DOHH2 (cell line): ENCODE measurements at regions not wholly inside any gene's neighbourhood (a gene's known extent, or its start where the extent isn't known, plus 50 kb on each side); places are given as distances from the start of the nearest gene placed in this dataset.
"Not testable (repeated sequence)": the region's sequence is repeated elsewhere in the genome, so short reads cannot be mapped to it uniquely, and the experiment has no call there.

Experiments
- H3F3A ChIP-seq: fragments of 200-600 bp; sonication (generic), shearing (Covaris generic); 2 replicates; pipeline ENCODE4 v1.6.0; 2016; ENCODE audit warnings: antibody characterized with exemption, mild to moderate bottlenecking; ENCODE audit not compliant: control insufficient read depth, insufficient read depth
- H3K27ac ChIP-seq: fragments of 200-600 bp; sonication (generic); 2 replicates; pipeline ENCODE4 v1.5.1; 2014; ENCODE audit warnings: low read depth, mild to moderate bottlenecking, low read length, moderate library complexity
- H3K27me3 ChIP-seq: fragments of 200-600 bp; sonication (generic); 2 replicates; pipeline ENCODE4 v1.6.1; 2014; ENCODE audit warnings: mild to moderate bottlenecking, low read length, mixed read lengths; ENCODE audit not compliant: control insufficient read depth
- H3K36me3 ChIP-seq: fragments of 200-600 bp; sonication (generic); 2 replicates; pipeline ENCODE4 v1.6.1; 2014; ENCODE audit warnings: mild to moderate bottlenecking, low read length, moderate library complexity, mixed read lengths; ENCODE audit not compliant: control insufficient read depth
- H3K4me1 ChIP-seq: fragments of 200-600 bp; sonication (generic); 2 replicates; pipeline ENCODE4 v1.6.1; 2014; ENCODE audit warnings: mild to moderate bottlenecking, low read length, mixed read lengths; ENCODE audit not compliant: control insufficient read depth
- H3K4me2 ChIP-seq: fragments of 200-600 bp; sonication (generic); 2 replicates; pipeline ENCODE4 v1.6.0; 2014; ENCODE audit warnings: mild to moderate bottlenecking, low read length, moderate library complexity
- H3K4me3 ChIP-seq: fragments of 200-600 bp; sonication (generic); 2 replicates; pipeline ENCODE4 v1.5.1; 2014; ENCODE audit warnings: mild to moderate bottlenecking, low read length, mixed read lengths
- H3K79me2 ChIP-seq: fragments of 200-600 bp; sonication (generic); 2 replicates; pipeline ENCODE4 v1.6.1; 2014; ENCODE audit warnings: mild to moderate bottlenecking, low read length, mixed read lengths; ENCODE audit not compliant: control insufficient read depth
- H3K9me2 ChIP-seq: fragments of 200-600 bp; sonication (generic); replicated peaks from 2 replicates; pipeline ENCODE4 v1.6.1; 2014; ENCODE audit warnings: mild to moderate bottlenecking, low read length, mixed read lengths; ENCODE audit not compliant: control insufficient read depth
- H3K9me3 ChIP-seq: fragments of 200-600 bp; sonication (generic); 2 replicates; pipeline ENCODE4 v1.6.1; 2014; ENCODE audit warnings: antibody characterized with exemption, low read length, mixed read lengths; ENCODE audit not compliant: control insufficient read depth, insufficient read depth
- H4K20me1 ChIP-seq: fragments of 200-600 bp; sonication (generic); 2 replicates; pipeline ENCODE4 v1.6.0; 2014; ENCODE audit warnings: low read depth, mild to moderate bottlenecking, antibody characterized with exemption, low read length, moderate library complexity; ENCODE audit not compliant: control insufficient read depth, insufficient read depth
- EZH2phosphoT487 ChIP-seq: fragments of 200-600 bp; sonication (generic); IDR thresholded peaks from 2 replicates; pipeline ENCODE4 v1.6.1; 2017; ENCODE audit warnings: borderline replicate concordance, mild to moderate bottlenecking, antibody characterized with exemption, low read length, moderate library complexity, mixed read lengths
- TF ChIP-seq, protein P1 (sequence below): fragments of 200-600 bp; sonication (generic); IDR thresholded peaks from one replicate; pipeline ENCODE4 v1.5.1; 2014; ENCODE audit warnings: antibody characterized with exemption, mild to moderate bottlenecking, low read depth, low read length; ENCODE audit not compliant: poor library complexity, severe bottlenecking

DNA sequence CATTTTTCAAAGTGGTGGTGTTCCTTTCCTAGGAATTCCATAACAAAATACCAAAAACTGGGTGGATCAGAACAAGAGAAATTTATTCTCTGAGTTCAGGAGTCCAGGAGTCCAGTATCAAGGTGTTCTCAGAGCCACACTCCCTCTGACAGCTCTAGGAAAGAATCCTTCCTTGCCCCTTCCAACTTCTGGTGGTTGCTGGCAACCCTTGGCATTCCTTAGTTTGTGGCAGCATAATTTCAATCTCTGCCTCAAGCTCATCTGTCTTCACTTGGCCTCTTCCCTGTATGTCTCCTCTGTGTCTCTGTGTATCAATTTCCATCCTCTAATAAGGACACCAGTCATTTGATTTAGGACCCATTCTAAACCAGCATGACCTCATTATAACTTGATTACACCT is 243.7 kb downstream of the MPDZ start:
- no peak overlapping the region for H3K4me3 ChIP-seq
- no peaks in the 10 kb centered on the region for H3K4me1 ChIP-seq
- no peaks in the 10 kb centered on the region for H3K36me3 ChIP-seq
- no peaks in the 10 kb centered on the region for H3F3A ChIP-seq
- H3K9me3 ChIP-seq, result no peaks in the 10 kb centered on the region
- H3K9me2 ChIP-seq, result no peaks in the 10 kb centered on the region
- H3K4me2 ChIP-seq, result no peak overlapping the region
- H3K27me3 ChIP-seq, result no peaks in the 10 kb centered on the region
- no peaks in the 10 kb centered on the region for H3K79me2 ChIP-seq
- no peak overlapping the region for H3K27ac ChIP-seq
- TF ChIP-seq, protein P1, sequence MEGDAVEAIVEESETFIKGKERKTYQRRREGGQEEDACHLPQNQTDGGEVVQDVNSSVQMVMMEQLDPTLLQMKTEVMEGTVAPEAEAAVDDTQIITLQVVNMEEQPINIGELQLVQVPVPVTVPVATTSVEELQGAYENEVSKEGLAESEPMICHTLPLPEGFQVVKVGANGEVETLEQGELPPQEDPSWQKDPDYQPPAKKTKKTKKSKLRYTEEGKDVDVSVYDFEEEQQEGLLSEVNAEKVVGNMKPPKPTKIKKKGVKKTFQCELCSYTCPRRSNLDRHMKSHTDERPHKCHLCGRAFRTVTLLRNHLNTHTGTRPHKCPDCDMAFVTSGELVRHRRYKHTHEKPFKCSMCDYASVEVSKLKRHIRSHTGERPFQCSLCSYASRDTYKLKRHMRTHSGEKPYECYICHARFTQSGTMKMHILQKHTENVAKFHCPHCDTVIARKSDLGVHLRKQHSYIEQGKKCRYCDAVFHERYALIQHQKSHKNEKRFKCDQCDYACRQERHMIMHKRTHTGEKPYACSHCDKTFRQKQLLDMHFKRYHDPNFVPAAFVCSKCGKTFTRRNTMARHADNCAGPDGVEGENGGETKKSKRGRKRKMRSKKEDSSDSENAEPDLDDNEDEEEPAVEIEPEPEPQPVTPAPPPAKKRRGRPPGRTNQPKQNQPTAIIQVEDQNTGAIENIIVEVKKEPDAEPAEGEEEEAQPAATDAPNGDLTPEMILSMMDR, result no peak
- no peak for TF ChIP-seq EZH2phosphoT487
- no peaks in the 10 kb centered on the region for H4K20me1 ChIP-seq

DNA sequence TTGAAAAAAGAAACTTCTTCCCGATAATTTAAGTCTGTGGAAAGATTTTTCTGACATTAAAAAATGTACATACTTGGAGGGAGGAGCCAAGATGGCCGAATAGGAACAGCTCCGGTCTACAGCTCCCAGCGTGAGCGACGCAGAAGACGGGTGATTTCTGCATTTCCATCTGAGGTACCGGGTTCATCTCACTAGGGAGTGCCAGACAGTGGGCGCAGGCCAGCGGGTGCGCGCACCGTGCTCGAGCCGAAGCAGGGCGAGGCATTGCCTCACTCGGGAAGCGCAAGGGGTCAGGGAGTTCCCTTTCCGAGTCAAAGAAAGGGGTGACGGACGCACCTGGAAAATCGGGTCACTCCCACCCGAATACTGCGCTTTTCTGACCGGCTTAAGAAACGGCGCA is 241.7 kb downstream of the MPDZ start:
- H3K9me3 ChIP-seq, H3F3A ChIP-seq, H3K4me3 ChIP-seq, H3K79me2 ChIP-seq, H3K27me3 ChIP-seq, H3K36me3 ChIP-seq, H3K9me2 ChIP-seq, H3K27ac ChIP-seq, H4K20me1 ChIP-seq, H3K4me2 ChIP-seq, H3K4me1 ChIP-seq: not testable (repeated sequence)

DNA sequence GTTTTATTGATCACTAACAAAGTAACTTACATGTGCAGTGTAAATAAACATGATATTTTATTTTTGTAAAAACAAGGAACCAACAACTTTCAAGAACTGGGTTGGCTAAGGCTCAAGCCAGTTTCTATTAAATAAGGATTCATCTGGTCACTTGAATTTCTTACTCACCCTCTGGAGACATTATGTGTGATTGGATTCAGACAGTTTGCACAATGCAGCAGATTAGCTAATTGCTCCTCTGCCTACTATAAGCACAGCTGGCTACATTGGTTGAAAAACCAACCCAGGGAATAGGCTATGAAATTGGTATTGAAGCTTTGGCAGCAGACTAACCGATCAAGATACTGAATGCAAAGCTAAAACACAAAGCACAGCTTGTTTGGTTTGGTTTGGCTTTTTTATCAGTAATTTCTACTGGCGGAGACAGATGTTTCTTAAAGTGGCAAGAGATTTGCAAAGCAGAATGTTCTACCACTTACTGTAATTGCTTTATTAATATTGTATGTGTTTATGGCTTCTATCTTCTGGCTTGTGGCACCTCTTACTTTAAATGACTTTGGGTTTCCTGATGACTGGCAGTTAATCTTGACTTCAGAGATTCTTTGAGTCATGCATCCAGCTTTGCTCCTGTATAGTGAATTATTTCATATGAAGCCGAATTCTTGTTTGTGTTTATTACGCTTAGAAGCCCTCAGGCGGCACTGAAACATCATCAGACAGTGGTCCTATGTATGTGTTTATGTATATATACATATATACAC is 231.5 kb downstream of the MPDZ start:
- H4K20me1 ChIP-seq, result no peaks in the 10 kb centered on the region
- H3K4me1 ChIP-seq, result no peaks in the 10 kb centered on the region
- no peaks in the 10 kb centered on the region for H3K79me2 ChIP-seq
- no peaks in the 10 kb centered on the region for H3K36me3 ChIP-seq
- H3F3A ChIP-seq, result no peaks in the 10 kb centered on the region
- no peak overlapping the region for H3K4me2 ChIP-seq
- H3K27ac ChIP-seq, result no peak overlapping the region
- no peak overlapping the region for H3K4me3 ChIP-seq
- no peak for TF ChIP-seq EZH2phosphoT487
- TF ChIP-seq, protein P1, result no peak
- no peaks in the 10 kb centered on the region for H3K27me3 ChIP-seq
- no peaks in the 10 kb centered on the region for H3K9me2 ChIP-seq
- no peaks in the 10 kb centered on the region for H3K9me3 ChIP-seq

DNA sequence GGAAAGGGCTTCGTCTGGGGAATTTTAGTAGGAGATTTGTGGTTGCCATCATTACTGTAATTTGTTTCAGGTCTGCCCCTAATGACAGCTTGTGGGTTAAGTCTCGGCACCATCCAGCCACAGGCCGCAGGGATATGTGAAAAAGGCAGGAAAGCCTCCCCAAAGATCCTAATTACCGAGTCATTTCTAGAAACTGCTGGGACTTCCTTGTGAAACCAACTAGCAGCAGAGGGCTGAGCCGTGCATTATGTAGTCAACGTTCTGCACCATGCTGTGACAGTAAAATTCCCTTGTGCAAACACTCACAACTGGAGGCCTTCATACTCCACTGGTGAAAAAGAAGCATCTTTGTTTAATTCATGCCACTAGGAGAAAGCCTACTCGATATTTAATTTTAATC is 230.3 kb downstream of the MPDZ start:
- Histone ChIP-seq H3K4me3 (no peak overlapping the region), H3K36me3 (no peaks in the 10 kb centered on the region), H4K20me1 (no peaks in the 10 kb centered on the region), H3K4me1 (no peaks in the 10 kb centered on the region), H3K9me3 (no peaks in the 10 kb centered on the region), H3K27ac (no peak overlapping the region), H3K27me3 (no peaks in the 10 kb centered on the region), H3K79me2 (no peaks in the 10 kb centered on the region), H3F3A (no peaks in the 10 kb centered on the region), H3K4me2 (no peak overlapping the region), H3K9me2 (no peaks in the 10 kb centered on the region)
- TF ChIP-seq, protein P1, result no peak
- TF ChIP-seq EZH2phosphoT487, result no peak
